HG03066 (cell line): ENCODE measurements at regions not wholly inside any gene's neighbourhood (a gene's known extent, or its start where the extent isn't known, plus 50 kb on each side); places are given as distances from the start of the nearest gene placed in this dataset.
"Not testable (repeated sequence)": the region's sequence is repeated elsewhere in the genome, so short reads cannot be mapped to it uniquely, and the experiment has no call there.

Source experiments
- ATAC-seq: cut with Tn5 transposase; IDR thresholded peaks from one replicate; pipeline ENCODE4 v1.9.1; 2021; ENCODE audit warnings: low read depth; ENCODE audit not compliant: unreplicated experiment

GRCh38 chr5:40356248-40356647 is 323.5 kb upstream of the PTGER4 start:
- ATAC-seq: no peak

GRCh38 chr5:40355846-40356245 is 323.9 kb upstream of the PTGER4 start:
- ATAC-seq: no peak

DNA sequence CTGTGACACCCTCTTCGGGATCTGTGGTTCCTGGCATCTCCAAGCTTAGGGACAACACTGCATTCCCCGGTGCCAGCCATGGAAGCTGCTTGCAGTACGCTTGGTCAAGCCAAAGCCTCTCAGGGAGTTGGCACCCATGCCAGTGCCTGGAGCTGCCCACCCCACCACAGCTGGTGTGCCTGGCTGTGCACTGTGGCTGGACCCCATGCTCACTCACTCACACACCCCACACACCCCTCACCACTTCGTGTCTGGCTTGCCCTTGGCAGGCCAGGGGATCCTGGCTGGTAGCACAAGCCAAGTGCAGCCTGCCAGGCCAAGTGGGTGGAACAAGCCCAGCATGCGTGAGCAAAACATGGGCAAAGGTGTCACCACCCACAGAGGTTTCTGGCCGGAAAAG is 324.5 kb upstream of the PTGER4 start:
- no peak for ATAC-seq

DNA sequence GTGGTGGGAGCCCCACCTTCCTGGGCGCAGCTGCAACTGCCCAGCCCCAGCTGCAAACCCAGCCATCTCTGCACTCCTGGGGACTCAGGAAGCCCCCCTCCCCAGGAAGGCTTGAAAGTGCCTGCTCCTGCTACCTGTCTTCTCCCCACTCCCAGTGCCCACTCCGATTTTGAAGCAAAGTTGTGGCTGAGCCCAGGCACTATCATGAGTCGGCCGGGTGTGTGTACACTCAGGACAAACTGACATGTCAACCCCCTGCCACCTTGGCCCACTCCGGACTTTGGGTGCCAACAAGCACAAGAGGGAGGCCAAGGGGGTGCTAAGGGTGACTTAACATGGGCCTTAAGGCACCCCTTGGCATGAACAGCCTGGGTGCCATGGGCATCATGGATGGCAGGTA is 325.5 kb upstream of the PTGER4 start:
- ATAC-seq: no peak

- no peak for ATAC-seq
Observed at GRCh38 chr5:40353442-40353841, 326.3 kb upstream of the PTGER4 start.

DNA sequence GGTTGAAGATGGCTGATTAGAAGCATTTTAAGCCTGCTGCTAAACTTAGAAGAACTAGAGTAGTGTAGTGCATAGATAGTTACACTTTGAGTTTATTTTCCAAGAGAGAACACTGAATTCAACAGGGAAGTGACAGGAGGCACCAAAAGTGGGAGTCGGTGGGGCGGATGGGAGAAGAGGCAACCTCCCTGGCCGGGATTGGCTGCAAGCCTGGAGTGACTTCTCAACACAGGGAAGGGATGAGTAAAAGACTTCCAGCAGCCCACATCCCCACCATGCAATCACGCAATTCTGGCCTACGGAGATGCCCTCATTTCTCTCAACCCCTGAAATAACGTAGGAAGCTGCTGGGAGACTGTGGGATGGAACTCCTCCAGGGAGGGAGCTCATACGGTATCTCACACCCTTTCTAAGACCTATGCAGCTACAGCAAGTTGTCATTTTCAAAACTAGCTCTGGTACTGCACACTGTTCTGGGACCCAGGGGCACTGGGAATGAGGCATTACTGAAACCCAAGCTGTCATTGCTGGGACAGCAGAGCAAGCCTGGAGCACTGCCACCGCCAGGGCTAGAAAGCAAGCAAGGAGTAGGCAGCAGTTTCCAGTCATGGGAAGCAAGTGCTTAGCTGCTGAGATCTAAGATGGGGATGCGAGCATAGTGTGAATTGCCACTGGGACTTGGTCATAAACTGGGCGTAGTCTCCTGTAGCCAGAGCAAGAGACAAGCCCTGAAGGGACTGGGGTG is 331.6 kb upstream of the PTGER4 start:
- no peak for ATAC-seq

GRCh38 chr5:40346901-40347300 is 332.8 kb upstream of the PTGER4 start:
- no peak for ATAC-seq

- not testable (repeated sequence) for ATAC-seq
Observed at GRCh38 chr5:40338434-40338833, 341.3 kb upstream of the PTGER4 start.

- ATAC-seq: no peak
Observed at GRCh38 chr5:40334242-40334635, 345.5 kb upstream of the PTGER4 start.

DNA sequence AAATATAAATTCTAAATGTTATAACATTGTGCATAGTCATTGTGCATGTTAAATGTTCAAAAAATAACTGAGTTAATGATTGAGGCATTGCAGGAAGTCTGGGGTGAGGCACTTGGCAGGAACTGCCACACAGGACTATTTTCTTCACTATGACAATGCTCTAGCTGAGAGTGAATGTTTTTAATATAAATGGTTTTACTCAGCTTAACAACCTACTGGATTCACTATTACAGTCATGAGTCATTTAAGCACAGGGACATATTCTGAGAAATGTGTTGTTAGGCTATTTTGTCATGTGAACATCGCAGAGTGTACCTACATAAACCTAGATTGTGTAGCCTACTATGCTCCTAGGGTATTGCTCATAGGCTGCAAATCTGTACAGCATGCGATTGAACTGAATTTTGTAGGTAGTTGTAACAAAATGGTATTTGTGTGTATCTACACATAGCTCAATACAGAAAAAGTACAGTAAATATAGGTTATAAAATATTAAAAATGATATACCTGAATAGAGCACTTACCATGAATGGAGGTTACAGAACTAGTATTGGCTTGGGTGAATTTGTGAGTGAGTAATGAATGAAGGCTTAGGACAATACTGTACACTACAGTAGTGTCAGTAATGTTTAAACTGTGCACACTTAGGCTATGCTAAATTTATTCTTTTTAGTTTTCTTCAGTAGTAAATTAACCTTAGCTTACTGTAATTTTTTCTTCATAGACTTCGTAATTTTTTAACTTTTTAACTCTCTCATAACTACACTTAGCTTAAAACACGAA is 346.1 kb upstream of the PTGER4 start:
- no peak for ATAC-seq

GRCh38 chr5:40332970-40333369 is 346.7 kb upstream of the PTGER4 start:
- no peak for ATAC-seq

DNA sequence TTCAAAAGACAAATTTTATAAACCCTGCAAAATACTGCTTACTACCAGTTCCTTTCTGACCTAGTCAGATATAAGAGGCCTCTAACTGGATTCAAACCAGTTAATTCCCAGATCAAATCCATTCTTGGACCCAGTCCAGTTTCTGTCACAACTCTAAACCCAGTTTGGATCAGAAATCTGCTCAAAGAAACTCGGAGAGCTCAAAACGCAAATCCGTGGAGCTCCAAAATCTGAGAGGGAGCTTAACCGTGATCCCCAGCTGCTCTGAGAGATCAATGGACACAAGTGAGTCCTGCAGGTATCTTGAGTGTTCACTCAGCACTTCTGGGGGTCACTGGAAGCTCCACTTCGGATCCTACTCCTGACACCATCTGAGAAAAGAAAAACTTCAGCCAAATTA is 348.1 kb upstream of the PTGER4 start:
- ATAC-seq: no peak

GRCh38 chr5:40321514-40321913 is 358.2 kb upstream of the PTGER4 start:
- no peak for ATAC-seq

- no peak for ATAC-seq
Observed at GRCh38 chr5:40318395-40318794, 361.3 kb upstream of the PTGER4 start.

DNA sequence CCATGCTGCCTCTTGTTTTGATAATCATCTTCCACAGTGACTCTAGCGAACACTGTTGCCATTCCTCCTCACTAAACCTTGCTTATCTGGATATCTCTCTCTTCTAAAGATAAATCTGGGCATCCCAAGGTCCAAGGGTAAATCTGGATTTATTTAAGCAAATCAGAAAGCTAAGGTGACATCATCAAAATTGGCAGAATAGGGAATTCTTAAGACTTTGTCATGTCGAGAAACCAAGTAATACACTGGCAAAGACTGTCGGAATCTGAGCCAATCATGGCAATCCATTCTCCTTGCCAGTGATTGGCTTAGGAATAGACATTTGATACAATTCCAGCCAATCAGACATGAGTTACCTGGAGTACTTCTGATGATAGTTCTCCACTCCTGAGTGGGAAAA is 362.7 kb upstream of the PTGER4 start:
- no peak for ATAC-seq

DNA sequence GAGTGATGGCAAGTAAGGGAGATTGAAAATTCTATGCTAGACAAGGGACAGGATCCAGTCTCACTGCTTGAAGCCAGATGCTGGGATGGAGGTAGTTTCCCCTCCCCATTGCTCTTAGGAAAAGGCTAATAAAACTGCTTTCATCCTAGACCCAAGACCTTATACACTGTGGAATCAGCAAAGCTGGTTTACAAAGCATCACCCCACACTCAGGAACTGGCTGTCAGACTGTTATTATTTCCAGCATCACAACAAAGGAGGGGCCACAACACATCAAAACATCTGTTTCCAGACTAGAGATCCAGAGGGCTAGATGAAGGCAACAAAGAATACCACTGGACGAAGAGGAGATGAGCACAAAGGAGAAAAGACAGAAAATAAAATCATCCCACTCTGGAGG is 364.6 kb upstream of the PTGER4 start:
- no peak for ATAC-seq

GRCh38 chr5:40314275-40314674 is 365.4 kb upstream of the PTGER4 start:
- ATAC-seq: no peak

DNA sequence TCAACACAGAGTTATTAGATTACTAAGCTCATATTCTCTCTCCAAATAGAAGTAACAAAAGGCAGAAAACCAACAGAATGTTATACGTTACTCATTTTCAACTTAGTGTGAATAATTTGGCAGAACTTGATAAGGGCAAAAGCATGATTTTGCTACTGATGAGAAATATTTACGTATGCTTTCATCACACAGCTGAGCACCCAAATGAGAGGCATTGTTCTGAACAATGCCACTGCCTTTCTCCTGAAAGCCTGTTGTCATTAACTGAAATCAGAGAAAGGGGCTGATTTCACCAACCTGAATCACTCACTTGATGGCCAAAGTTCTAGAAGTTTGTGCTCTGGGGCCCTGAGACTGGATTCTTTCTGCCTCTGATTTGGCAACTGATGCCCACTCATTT is 367.5 kb upstream of the PTGER4 start:
- no peak for ATAC-seq

DNA sequence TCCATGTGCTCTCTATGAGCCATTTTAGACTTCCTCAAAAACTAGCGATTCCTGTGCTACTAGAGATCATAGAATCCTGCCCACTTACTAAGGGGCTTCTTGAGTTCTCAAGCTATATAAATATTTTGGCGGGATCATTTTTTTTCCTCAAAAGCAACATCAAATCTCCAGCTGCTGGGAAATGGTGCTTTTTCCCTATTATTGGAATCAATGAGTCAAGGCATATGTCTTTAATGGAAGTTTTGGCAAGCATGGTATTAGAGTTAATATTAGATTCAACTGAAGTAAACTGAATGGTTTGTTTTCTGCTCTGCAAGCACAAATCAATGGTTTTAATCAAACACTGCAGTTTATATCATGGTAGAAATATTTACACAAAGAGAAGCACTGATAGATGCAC is 369.9 kb upstream of the PTGER4 start:
- no peak for ATAC-seq

- ATAC-seq: no peak
Observed at GRCh38 chr5:40308867-40309266, 370.8 kb upstream of the PTGER4 start.

GRCh38 chr5:40307920-40308319 is 371.8 kb upstream of the PTGER4 start:
- no peak for ATAC-seq

DNA sequence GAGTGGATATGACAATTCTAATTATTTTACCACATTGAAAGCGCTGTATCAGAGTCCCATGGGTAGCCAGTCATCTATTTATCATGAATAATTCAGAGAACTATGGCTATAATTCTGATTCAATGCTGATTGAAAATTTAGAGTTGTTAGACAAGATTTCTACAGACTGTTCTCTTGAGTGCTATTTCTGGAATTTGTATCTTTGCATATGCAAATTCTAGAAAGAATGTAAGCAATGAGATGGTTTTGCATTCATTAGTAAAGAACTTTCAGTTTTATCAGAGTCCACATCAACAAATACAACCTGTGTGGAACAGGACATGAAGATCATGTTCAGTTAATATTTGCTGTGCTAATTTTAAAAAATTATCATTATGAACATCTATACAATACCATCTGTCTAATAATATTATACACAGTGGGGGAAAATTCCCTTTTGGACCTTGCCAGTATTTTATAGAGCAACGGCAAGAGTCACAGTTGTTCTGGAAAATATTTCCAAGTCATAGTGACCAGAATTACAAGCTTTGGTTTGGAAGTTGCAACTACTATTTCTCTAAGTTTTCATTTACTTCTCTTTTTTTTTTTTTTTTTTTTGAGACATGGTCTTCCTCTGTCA is 372.7 kb upstream of the PTGER4 start:
- no peak for ATAC-seq
